Testis (tissue), 2 donors: ENCODE measurements at regions not wholly inside any gene's neighbourhood (a gene's known extent, or its start where the extent isn't known, plus 50 kb on each side); places are given as distances from the start of the nearest gene placed in this dataset.

ENCODE experiments used
- DNase-seq: peaks from one replicate; pipeline ENCODE4 v3.0.0-alpha.2; 2019
- H3K27ac ChIP-seq, 2 donors: fragments of 200-600 bp; sonication (generic); one replicate each; pipeline ENCODE4 v1.5.1; 2019
- H3K27me3 ChIP-seq: fragments of 200-600 bp; sonication (generic); one replicate; pipeline ENCODE4 v1.5.1; 2019
- H3K36me3 ChIP-seq: fragments of 200-600 bp; sonication (generic); one replicate; pipeline ENCODE4 v1.5.1; 2017; ENCODE audit warnings: low read depth; ENCODE audit errors: missing control alignments
- H3K4me1 ChIP-seq: fragments of 200-600 bp; sonication (generic); one replicate; pipeline ENCODE4 v1.5.1; 2019
- H3K4me3 ChIP-seq, 2 donors: fragments of 200-600 bp; sonication (generic); one replicate each; pipeline ENCODE4 v1.5.1; 2017 to 2019
- H3K9me3 ChIP-seq: fragments of 200-600 bp; sonication (generic); one replicate; pipeline ENCODE4 v1.5.1; 2017
- CTCF ChIP-seq, 3 experiments: fragments of 450-650 bp in 2 of 3; fragments of 200-600 bp in 1 of 3; sonication (generic) in 1 of 3; IDR thresholded peaks; one replicate each; pipeline ENCODE4 v1.5.1; 2016 to 2019; ENCODE audit warnings: antibody characterized with exemption in 3 of 3, mild to moderate bottlenecking in 2 of 3, moderate library complexity in 1 of 3
- POLR2A ChIP-seq: fragments of 450-650 bp; IDR thresholded peaks from one replicate; pipeline ENCODE4 v1.6.1; 2017; ENCODE audit warnings: antibody characterized with exemption, mild to moderate bottlenecking, moderate library complexity
- WGBS, 2 donors: methylation state at CpG; one replicate each; pipeline ENCODE4 v1.1.5; 2018; 5-methylcytosine and 5-hydroxymethylcytosine counted together
- intact Hi-C: fragments of 100-400 bp; cut with DNase I; formaldehyde crosslinking; loops from one replicate; pipeline ENCODE4 v1.15.1; 2023; ENCODE audit warnings: low total_unique reads

DNA sequence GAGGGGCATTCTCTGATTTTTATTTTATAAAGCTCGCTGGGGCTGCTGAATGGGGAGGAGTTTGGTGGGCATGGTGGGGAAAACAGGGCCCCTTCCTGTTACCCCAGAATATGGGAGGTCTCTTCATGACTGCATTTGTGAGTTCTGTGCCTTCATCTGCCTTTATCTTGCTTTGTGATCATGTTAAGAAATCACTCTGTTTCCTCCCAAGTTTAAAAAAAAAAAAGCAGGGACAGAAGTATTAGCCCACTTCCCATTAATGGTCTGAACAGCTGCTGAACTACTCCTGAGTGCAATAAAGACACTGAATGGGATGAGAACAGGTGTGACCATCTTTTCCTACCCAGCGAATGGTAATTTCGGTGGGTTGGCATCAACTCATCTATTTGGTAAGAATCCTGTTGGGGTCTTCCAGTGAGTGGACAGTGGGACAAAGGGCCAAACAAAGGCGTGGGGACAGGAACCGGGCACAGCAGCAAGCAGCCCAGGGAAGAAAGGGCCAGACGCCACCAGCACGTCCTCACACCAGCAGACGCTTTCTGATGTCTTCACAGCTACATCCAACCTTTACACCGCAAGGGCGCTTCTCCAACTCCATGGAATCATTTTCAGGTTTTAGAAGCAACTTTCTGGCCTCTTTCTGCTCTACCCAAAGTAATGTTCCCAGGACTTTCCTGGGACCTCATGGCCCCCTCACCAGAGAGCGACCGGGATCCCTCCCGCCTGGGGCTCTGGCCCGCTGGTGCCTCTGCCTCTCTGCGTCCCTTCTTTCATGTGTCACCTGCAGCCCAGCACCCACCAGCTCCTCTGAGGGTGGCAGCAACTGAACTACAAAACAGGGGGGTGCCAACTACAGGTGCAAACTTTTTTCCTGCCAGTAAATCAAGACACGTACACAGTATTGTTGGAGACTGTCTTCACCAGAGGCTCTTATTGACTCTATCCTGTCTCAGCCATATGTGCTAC lies 160.2 kb downstream of the ADSS2 start:
- Histone ChIP-seq H3K27ac (no peak overlapping the region), H3K4me1 (no peaks in the 10 kb centered on the region), H3K27me3 (no peaks in the 10 kb centered on the region), H3K4me3 (no peak overlapping the region), H3K36me3 (no peaks in the 10 kb centered on the region), H3K9me3 (no peaks in the 10 kb centered on the region)
- TF ChIP-seq CTCF (IDR thresholded peaks at IDR 0.05) (no peak), POLR2A (no peak)
- intact Hi-C loops: no loop called here
- DNase-seq: no peak
- WGBS, 2 donors: 87 to 92% methylated on average over 15 to 16 of the region's 16 CpGs

- 84 to 86% methylated on average over 7 of the region's 7 CpGs for WGBS, 2 donors
- H3K4me1 ChIP-seq: no peaks in the 10 kb centered on the region
Observed at GRCh38 chr1:244294599-244295224, 157.0 kb downstream of the ADSS2 start.

GRCh38 chr1:244296003-244296402 lies 155.7 kb downstream of the ADSS2 start:
- H3K9me3 ChIP-seq: no peaks in the 10 kb centered on the region
- H3K4me1 ChIP-seq: no peaks in the 10 kb centered on the region
- no peaks in the 10 kb centered on the region for H3K36me3 ChIP-seq
- DNase-seq: no peak
- 78 to 80% methylated on average over 8 of the region's 8 CpGs for WGBS, 2 donors
- intact Hi-C loops: no loop called here
- H3K27ac ChIP-seq: no peak overlapping the region
- TF ChIP-seq CTCF (IDR thresholded peaks at IDR 0.05) (no peak), POLR2A (no peak)
- no peak overlapping the region for H3K4me3 ChIP-seq
- H3K27me3 ChIP-seq: no peaks in the 10 kb centered on the region

More at GRCh38 chr1:244294599-244295224, 157.0 kb downstream of the ADSS2 start:
- no peak overlapping the region for H3K4me3 ChIP-seq
- H3K36me3 ChIP-seq: no peaks in the 10 kb centered on the region
- DNase-seq: no peak
- no peak overlapping the region for H3K27ac ChIP-seq
- intact Hi-C loops: no loop called here
- H3K27me3 ChIP-seq: no peaks in the 10 kb centered on the region
- H3K9me3 ChIP-seq: no peaks in the 10 kb centered on the region
- TF ChIP-seq POLR2A (no peak), CTCF (IDR thresholded peaks at IDR 0.05) (no peak)

- no peak overlapping the region for H3K4me3 ChIP-seq
- DNase-seq: no peak
- intact Hi-C loops: no loop called here
- H3K27ac ChIP-seq: no peak overlapping the region
- H3K36me3 ChIP-seq: no peaks in the 10 kb centered on the region
- TF ChIP-seq POLR2A: no peak
- no peak for TF ChIP-seq CTCF (IDR thresholded peaks at IDR 0.05)
- H3K9me3 ChIP-seq: no peaks in the 10 kb centered on the region
- no peaks in the 10 kb centered on the region for H3K27me3 ChIP-seq
- H3K4me1 ChIP-seq: no peaks in the 10 kb centered on the region
- WGBS, 2 donors: 60 to 64% methylated on average over 6 of the region's 6 CpGs
Observed at GRCh38 chr1:244296447-244296846, 155.3 kb downstream of the ADSS2 start.
